CD4-positive, alpha-beta T cell treated with Interleukin-15 for 1 hour (primary cell): ENCODE measurements at regions not wholly inside any gene's neighbourhood (a gene's known extent, or its start where the extent isn't known, plus 50 kb on each side); places are given as distances from the start of the nearest gene placed in this dataset.

Source experiments
- DNase-seq: peaks from one replicate; pipeline ENCODE4 v3.0.0-alpha.2; 2020

DNA sequence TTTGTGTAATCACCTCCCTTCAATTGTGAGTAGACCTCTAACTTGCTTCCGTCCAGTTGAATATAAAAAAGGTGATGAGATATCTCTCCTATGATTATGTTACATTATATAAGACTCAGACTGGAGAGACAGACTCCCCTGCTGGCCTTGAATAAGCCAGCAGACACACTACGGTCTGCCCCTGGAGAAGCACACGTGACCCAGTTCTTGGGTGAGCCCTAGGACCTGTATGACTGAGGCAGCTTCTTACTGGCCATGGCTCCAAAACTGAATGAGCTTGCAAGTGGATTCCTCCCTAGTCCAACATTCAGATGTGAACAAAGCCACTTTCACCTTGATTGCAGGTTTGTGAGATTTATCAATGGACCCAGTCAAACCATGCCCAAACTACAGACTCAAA lies 427.9 kb upstream of the DCN start:
- no peak for DNase-seq

DNA sequence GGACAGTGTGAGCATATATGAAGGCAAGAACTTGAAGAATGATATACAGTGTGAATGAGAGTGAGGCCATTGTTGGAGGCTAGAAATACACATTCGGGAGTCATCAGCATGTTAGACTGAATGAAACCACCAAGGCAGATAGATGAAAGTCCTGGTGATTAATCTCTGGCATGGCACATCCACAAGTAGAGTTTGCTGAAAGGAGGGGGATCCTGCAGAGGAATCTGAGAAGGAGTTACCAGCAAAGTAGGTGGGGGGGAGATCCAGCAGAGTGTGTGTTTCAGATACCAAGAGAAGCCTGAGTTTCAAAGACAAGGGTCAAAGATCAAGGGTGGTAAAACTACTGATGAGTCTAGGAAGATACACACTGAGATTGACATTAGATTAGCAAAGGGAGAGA lies 426.7 kb upstream of the DCN start:
- no peak for DNase-seq

DNA sequence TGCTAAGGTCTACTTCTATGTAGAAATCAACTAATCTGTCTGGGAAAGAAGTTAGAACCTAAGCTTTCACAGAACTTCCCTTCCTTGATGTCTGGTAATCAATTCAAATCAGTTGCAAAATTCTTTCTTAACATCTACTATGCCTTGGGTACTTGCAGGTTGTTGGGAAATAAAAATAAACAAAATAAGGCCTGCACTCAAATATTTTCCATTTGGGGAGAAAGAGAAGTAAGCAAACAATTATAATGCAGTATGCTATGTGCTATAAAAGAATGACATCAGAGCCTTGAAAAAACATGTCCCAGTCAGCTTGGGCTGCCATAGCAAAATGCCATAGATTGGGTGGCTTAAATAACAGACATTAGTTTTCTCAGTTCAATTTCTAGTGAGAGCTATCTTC lies 425.9 kb upstream of the DCN start:
- no peak for DNase-seq

DNA sequence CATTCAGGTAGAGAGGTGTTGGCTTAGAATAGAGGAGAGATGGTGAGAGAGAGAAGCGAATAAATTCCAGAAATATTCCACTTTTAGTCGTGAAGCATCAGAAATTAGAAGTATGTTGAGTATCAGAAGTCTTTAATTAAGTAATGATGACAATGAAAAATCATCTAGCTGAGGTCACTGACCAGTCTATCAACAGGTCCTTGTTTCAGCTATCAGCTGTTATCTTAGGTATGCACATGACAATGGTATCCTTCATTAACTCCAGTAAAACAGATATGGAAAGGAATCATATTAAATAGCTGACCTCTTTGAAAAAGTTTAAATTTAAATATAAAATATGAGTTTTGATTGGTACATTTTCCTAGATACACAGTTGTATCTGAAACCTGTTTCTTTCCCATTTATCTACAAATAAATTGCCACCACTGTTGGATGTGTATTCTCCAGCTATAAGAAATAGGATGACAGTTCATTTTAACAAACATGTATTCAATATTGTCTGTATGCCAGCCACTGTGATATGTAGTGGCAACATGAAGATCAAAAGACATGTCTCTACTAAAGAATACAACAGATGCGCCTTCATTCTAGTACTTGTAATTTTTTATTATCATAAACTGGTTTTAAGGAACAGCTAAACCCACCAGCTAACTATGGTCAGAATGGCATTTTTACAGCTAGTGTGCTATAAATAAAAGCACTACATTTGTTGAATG lies 424.2 kb upstream of the DCN start:
- DNase-seq, result no peak

DNA sequence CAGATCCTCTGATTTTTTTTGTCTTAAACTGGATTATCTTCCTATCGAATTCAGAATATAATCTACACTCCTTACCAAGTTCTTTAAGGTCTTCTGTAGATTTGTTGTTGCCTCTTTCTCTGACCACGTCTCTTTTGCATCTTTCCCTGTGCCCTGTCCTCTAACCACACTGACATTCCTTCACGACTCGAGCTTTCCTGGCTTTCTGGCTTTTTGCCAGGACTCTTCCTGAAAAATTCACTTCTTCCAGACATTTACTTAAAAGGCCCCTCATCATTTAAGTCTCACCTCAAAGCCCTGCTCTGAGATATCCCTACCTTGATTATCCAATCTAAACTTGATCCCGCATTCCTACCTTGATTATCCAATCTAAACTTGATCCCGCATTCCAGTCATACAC lies 422.3 kb upstream of the DCN start:
- no peak for DNase-seq

DNA sequence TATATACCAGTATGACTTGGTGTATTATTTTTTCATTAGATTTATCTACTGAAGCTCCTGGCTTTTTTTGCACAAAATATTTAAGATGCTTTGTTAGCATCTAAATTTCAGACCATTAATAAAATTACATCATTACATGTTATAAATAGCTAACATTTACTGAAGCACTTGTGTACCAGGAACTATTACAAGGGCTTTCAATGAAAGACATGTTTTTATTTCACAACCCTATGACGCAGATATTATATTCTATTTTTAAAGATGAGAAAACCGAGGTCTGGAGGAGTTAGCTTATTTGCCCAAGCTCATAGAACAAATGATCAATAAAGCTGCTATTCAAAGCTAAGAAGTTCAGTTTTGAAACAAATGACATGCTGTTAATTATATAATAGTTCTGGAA lies 420.4 kb upstream of the DCN start:
- DNase-seq, result no peak

DNA sequence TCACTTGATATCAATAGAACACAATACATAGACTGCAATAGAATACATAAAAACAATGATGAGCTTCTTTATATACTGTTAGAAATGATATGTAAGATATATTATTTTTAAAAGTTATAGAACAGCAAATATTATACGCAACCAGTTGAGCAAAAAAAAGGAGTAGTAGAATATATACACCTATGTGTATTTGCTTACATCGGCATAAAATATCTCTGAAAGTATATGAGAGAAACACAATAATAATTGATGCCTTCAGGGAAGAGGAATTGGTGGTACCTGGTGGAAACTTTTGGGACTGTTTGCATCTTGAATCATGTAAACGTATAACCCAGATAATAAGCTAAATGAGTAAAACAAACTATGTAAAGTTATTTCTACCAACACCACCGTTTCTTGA lies 418.4 kb upstream of the DCN start:
- no peak for DNase-seq

DNA sequence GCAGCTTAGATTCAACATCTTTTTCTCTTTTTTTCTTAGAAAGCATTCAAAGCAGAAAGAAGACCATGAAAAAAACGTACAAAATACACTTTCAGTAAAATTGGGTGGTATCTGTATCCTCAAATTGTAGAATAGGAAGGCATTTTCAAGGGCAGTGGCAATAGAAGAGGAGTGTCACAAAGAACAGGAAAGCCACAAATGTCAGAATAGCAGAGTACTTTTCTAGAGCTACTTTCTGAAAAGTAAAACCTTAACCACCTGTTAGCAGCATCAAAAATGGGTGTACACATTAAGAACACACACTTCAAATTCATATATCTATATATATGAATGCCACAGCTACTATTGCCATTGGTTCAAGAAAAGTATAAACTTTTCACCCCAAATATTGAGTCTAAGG lies 412.1 kb upstream of the DCN start:
- DNase-seq, result no peak

DNA sequence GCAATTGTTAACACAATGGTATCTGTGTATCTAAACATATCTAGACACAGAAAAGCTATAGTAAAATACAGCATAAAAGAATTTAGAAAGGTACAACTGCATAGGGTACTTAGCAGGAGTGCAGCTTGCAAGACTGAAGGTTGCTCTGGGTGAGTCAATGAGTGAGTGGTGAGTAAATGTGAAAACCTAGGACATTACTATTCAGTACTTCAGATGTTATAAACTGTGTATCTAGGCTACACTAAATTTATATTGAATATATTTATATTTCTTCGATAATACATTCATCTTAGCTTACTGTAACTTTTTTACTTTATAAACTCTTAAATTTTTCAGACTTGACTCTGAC lies 409.0 kb upstream of the DCN start:
- DNase-seq, result no peak

DNA sequence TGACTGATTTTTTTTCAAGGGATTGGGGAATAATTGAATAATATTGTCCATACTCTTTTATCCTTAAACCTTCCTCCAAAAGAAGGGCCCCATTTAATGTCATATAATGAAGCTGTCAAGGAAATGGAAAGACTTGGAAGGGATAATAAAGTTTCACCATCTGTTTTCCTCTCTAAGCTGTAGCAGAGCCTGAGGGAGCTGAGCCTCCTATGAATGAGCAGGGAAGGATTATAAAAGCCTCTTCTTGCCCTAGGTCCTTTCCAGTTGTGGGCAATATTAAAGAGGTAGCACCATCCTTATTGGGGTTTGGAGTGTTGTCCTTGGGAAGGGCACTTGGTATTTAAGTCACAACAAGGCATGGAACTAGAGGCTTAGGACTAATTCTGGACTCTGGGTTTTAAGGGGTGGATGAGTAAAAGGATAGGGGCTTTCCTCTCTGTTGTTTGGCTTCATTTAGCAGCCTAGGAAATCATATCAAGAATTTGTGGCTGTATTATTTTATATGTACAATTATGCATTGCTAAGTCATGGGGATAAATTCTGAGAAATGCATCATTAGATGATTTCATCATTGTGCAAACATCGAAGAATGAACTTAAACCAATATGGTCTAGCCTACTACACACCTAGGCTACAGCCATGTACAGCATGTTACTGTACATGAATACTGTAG lies 408.5 kb upstream of the DCN start:
- no peak for DNase-seq

DNA sequence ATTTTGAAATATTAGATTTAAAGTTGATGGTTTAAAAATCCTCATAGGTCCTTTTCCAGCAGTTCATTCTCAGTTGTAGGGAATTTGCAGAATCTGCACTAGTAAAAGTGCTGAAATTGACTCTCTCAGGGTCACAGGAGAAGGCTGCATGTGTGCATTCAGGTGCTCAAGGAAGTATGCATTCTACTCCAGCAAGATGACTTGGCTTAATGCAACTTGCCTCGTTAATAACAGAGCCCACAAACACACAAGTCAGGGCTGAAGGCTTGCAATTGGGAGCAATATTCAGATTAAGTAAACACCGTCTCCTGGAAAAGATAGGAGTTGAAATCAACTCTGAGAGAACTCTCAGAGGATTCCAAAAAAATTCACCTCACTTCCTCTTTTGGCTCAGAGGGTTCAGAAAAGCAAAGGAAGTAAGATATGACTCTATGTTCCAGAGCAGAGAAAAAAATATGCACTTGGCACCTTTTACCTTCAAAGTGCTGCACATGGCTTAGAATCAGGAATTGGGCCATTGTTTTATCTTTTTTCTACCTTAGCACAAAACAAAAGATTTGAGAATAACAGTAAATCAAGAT lies 406.3 kb upstream of the DCN start:
- no peak for DNase-seq

DNA sequence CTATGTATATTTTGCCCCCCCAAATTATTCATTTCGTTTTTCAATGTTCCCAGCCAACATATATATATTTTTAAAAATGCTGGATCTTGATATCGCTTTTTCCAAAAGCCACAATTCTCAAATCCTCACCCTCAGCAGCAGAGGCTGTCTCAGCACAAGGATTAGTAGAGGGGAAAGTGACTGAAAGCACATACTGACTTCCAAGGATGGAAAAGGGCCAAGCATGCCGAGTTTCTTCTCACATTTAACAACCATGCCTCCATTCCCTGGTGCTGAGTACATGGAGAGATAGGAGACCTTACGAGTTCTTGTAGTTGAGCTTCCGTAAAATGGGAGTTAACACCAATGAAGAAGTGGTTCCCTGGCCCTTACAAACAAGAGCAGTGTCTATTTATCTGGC lies 403.4 kb upstream of the DCN start:
- no peak for DNase-seq

DNA sequence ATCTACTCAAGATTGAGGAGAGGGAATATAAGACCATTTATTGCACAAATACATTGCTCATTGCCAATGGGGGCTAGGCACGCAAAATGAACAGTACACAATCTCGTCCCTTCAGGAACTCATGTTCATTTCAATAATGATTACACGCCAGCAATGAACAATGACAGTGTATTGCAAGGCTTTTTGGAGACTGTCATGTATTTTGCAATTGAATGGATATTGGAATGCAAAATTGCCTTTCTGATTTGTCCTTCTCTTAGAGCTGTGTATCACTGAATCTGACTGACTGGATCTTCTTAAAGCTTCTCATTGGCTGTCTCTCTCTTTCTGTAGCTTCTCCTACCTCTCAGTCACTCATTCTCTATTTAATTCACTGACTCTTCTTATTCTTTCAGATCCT lies 400.2 kb upstream of the DCN start:
- no peak for DNase-seq

DNA sequence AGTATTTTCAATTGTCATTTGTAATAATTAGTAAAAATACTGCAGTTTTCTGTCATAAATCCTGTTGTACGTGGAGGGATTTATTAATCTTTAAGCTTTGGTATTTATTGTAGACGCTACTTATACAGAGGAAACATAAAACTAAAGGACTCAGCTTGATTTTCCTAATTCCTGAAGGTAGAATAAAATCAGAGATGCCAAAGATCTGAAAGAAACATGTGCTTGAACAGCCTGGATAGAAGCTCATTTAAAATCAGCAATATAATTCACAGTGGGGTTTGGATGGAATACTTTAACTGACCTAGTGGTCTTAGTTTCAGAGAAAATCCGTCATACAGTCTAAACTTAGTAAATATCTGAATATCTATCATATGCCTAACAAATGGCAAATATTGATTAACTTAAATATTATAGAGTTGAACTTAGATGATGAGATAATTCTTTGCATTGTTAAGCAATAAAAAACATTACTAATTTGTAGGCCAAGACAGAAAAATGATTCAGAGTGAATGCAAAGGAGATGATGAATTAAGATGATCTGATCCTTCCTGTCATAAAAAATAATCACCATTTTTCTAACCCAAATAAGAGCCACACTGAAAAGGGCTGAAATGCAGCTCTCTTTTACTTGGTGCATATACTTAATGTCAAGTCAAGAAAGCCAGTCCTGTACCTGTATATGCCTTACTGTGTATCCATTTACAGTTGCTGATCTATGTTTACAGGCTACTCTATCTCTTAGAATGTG lies 397.1 kb upstream of the DCN start:
- DNase-seq, result no peak

DNA sequence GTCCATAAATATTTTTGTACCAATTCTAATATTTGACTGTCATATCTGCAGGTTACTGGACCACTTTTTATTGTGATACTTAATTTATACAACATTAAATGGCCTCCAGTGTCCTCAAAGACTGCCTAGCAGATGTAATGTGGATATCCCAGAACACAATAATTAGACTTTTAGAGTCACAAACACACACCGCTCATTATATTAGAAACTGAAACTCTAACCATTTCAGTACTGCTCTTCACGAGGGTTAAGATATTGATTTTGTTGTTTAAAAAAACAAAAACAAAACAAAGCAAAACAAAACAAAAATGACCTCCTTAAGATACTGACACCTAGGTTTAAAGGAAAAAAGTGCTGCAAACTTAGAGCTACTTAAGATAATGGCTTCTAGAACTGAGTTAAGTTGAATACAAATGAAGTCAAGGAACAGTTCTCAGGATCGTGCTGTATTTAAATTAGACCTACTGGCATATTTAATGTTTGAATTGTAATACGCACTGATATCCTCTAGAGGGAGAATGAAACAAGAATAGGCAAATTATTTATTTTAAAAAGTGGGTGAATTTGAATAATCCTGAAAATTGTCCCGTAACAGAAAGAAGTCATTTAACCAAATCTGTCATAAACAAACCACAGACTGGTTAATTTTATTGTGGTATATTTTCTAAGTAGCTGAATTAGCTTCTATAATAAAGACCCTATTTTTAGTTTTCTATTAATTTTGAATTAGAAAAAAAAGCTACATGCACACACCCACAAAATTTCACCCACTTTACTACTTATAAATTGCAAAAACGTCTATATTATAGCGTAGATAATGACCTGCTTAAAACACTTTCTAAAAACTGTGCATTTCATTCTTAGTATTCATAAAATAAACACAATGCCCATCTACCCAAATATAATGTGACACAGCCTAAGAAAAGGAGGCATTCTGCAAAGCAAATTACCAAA lies 395.2 kb upstream of the DCN start:
- DNase-seq, result no peak

DNA sequence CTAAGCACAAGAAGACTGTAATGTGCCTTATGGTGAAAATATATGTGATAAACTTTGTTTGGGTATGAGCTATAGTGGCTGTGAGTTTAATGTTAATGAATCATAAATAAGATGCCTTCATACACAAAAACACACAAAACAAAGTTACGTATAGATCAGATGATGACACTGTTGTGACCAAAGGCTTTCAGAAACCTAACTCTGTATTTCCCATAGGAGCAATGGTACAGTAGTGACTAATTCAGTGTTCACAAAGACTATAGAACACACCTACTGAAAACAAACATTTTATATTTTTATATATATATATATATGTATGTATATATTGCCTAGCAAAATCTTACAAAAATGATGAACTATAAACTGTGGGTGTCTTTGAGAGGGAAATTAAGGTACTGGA lies 393.8 kb upstream of the DCN start:
- DNase-seq, result no peak

DNA sequence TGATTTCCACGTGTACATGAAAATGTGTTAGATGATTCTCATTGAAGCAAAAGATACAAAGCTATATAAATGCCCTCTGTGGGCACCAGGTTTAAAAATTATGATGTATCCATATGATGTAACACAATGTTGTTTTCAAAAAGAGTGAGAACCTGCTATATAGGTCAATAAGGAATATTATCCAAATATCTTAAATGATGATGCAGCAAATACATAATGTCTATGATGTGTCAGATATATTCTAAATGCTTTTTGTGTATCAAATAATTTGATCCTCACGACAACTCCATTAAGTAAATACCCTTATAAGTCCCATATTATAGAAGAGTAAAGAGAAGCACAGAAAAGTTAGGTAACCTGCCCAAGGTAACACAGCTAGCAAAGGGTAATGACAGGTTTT lies 393.0 kb upstream of the DCN start:
- DNase-seq, result no peak

DNA sequence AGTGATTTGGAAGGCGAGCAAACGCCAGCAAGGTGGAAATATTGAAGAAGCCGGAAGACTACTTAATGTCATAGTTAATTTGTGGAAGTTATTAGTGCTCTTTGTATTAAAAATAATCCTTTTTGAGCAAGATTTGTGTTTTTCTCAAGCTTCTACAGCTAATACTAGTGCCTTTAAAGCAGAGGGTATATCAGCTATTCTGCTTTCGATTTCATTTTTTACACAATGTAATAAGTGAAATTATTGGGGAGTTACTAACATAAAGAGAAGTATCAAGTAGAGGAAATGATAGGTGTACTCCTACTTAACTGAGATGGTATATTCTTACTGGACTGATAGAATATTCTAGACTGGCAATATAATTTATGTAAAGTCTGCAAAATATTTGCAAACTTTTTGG lies 392.4 kb upstream of the DCN start:
- DNase-seq, result no peak

DNA sequence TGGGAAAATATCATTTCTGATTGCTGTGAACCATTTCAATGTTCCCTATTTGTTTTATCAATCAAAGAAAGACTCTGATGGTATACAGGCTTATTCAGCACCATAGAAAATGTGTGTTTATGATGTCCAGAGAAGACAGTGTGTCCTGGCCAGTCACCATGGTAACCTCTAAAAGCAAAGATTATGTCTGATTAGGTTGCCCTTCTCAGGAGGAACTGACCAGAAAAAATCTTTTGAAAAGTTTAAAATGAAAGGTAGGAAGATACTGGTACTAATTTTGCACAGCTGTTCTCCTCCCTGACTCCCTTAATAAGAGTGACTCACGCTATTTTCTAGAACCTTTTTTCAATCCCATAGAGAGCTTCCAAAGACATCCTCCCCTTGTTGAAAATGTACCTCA lies 391.8 kb upstream of the DCN start:
- no peak for DNase-seq

DNA sequence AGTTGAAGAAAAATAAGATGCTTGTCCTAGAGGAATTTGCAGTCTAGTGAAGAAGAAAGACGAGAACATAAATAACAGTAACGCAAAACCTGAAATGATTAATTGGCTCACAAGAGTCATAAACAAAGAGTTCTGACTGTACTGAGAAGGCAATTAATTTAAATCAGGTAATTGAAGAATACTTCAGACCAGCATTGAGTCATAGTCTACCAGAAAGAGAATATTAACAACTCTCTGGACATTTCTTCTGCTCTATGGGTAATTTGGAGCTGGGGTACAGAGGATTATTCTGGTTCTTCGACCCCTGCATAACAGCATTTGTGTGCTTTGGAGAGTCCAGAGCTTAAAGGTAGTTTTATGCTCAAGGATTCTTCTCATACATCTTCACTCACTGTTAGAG lies 390.3 kb upstream of the DCN start:
- DNase-seq, result no peak

DNA sequence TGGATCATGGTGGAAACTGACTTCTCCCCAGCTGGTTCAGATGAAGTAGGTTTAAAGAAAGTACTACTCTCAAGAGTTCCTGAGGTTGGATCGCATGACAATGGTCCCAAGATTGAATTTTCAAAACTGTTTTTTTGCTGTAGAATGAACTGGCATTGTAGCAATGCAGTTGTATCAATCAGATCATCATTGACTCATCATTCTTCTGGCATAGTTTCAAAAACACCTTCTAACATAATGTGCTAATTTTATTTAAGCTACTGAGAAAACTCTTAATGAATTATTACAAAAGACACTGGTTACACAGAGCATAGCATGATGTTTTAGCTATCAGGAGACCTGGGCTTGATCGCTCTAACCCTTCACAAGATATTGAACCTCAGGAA lies 384.5 kb upstream of the DCN start:
- DNase-seq, result no peak

DNA sequence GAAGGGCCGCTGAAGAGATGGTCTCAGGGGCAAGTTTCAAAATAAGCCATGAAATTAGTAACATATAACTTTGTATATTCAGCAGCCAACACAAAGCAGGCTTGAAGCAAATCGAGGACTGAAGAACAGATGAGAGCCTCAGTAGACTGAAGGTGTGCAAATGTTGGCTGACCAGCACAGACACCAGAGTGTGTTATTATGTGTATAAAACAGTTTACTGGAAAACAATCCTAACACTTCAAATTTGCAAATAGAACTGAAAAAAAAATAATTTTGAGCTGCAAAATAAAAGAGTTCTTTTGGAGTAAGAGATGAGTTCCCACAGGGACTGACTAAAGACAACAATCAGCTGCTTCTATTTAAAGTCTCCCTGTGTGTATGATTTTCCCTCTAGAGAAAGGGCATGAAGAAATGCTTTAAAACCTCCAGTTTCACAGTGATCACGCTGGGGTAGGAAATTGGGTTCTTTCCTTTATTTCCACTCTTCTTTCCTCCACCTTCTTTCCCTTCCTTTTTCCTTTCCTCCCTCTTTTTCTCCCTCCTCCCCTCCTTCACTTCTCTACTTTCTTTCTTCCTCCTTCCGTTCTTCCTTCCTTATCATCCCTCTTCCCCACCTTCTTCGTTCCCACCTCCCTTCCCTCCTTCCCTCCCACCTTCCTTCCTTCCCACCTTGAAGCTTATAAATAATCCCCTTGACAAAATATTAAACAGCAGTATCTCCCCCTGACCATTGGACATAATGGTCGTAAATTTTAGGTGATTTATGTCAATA lies 383.9 kb upstream of the DCN start:
- DNase-seq, result no peak
